ENCODE measurements at regions not wholly inside any gene's neighbourhood (a gene's known extent, or its start where the extent isn't known, plus 50 kb on each side); places are given as distances from the start of the nearest gene placed in this dataset.
A peak's percentile ranks its signal among the peaks of the same experiment; 100 is the strongest.

DNA sequence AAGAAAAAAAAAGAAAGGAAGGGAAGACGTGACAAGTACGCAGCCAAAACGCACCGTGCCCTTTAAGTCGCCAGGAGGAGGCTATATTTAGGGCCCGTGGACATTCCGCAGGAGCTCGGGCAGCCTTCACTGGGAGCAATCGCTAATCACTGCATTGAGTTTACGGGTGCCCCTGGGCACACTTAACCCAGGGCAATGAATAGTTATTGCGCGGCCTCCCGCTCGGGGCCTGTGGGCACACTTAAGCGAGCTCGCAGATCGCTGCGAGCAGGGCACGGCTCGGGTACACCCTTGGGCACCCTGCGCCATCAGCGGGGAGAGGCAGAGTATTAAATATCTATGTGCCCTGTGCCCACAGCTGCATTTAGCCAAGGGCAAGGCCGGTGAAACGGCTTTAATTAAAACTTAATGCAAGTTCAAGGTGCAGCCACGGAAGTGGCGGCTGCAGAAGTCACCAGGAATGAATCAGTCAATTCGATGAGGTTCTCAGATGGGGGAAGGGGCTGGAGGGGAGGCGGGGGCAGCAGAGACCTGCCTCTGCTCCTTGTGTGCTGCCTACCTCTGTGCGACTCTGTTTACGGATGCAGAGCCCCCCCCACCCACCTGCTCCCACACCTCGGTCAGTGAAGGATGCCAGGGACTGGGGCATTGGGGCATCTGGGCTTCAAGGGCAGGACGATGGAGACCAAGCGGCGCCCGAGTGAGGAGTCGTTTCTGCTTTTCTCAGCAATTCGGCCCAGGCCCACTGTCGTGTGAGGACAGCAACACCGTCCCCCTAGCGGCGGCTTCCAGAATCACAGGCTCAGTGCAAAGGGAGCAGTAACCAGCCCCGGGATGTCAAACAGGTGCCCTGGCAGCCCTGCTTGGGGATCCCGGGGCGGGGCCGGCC, 51.8 kb upstream of the TARDBP start:
- H4K20me1 ChIP-seq (ENCODE audit: control insufficient read depth, insufficient read depth): no peaks in the 10 kb centered on the region
- H3K27me3 ChIP-seq (replicated peaks in 1 of 2; ENCODE audit: control insufficient read depth in 2 of 2, insufficient read depth in 2 of 2, low read length in 1 of 2): no peaks in the 10 kb centered on the region; a peak in 1 of 4 replicates
- DNase-seq (ENCODE audit: low read depth, low spot score): no peak
- no peak overlapping the region for H3K4me3 ChIP-seq
- peak; percentile 18 for FAIRE-seq
- H3K4me1 ChIP-seq (ENCODE audit: control insufficient read depth, insufficient read depth, low read length): peaks cover 31% of the 10 kb centered on the region
- in situ Hi-C loops (cut with MboI): no loop called here
- RAD21 ChIA-PET (ENCODE audit: unreplicated experiment): interaction anchor here (0.5 kb wide), 1 partner anchor 566 kb away, joined by 3 read pairs; no protein-coding TSS in a partner anchor
- BruUV-seq (replicated peaks): no TSS peak
- no peak overlapping the region for H3K27ac ChIP-seq (ENCODE audit: control insufficient read depth, insufficient read depth)
- WGBS (ENCODE audit: insufficient coverage, insufficient replicate concordance, low lambda C conversion rate, missing lambda C conversion rate): 49% methylated on average over 45 of the region's 45 CpGs
- intact Hi-C loops (cut with micrococcal nuclease; ENCODE audit: unreplicated experiment): loop anchor here (10.0 kb wide), 1 partner anchor 446 kb away; no protein-coding TSS in a partner anchor
- peak overlapping the region; percentile 66 for H3K4me2 ChIP-seq (ENCODE audit: control insufficient read depth, insufficient read depth)
- POLR2A ChIA-PET: interaction anchor here (0.5 kb wide), 1 partner anchor 458 kb away, joined by 3 read pairs; no protein-coding TSS in a partner anchor
- ATAC-seq: peak; percentile 73
- no peaks in the 10 kb centered on the region for H3K79me2 ChIP-seq (ENCODE audit: control insufficient read depth, insufficient read depth, low read length)
- no peak overlapping the region for H3K9ac ChIP-seq (ENCODE audit: control insufficient read depth, insufficient read depth, low read length)
- CTCF ChIA-PET: interaction anchor here (0.6 to 3.1 kb wide), 6 partner anchors 20 to 1563 kb away, joined by 3 to 16 read pairs (median 4); partner anchors contain the start of gene TARDBP
- H3K36me3 ChIP-seq (ENCODE audit: control insufficient read depth in 2 of 2, insufficient read depth in 2 of 2, low read length in 1 of 2): no peaks in the 10 kb centered on the region
- peak overlapping the region; percentile 56 for H2AFZ ChIP-seq (ENCODE audit: control insufficient read depth, low read depth, low read length)
- no peaks in the 10 kb centered on the region for H3K9me3 ChIP-seq (replicated peaks; ENCODE audit: control insufficient read depth, insufficient read depth, low read length)
- SMC1A ChIA-PET (ENCODE audit: uncharacterized antibody, unreplicated experiment): interaction anchor here (0.9 to 1.0 kb wide), 2 partner anchors 15 to 32 kb away, joined by 3 read pairs; no protein-coding TSS in a partner anchor
- TF ChIP-seq IKZF1 (conservative IDR thresholded peaks at IDR 0.05) (0 out of 2 replicates have a peak, but pooled peaks have one; percentile 16), ETV6 (conservative IDR thresholded peaks at IDR 0.05 in 1 of 2, IDR thresholded peaks at IDR 0.05 in 1 of 2; ENCODE audit: borderline replicate concordance in 1 of 2, low read depth in 1 of 2) (no peak), YY1 (IDR thresholded peaks at IDR 0.05; ENCODE audit: low read depth, low read length) (0 out of 2 replicates have a peak, but pooled peaks have one; percentile 43), ZBTB33 (IDR thresholded peaks at IDR 0.05) (no peak), RAD21 (IDR thresholded peaks at IDR 0.05; ENCODE audit: insufficient read depth, low read depth, low read length) (peak; percentile 64), RELA (IDR thresholded peaks at IDR 0.05; ENCODE audit: borderline replicate concordance, partially characterized antibody) (no peak), RFX5 (IDR thresholded peaks at IDR 0.05; ENCODE audit: low read depth, low read length) (no peak), ZBTB40 (IDR thresholded peaks at IDR 0.05; ENCODE audit: borderline replicate concordance) (no peak), BHLHE40 (IDR thresholded peaks at IDR 0.05; ENCODE audit: borderline replicate concordance in 1 of 2, low read depth in 2 of 2, low read length in 1 of 2) (peak; percentile 27 to 34; a peak in 1 of 4 replicates), JUNB (IDR thresholded peaks at IDR 0.05) (no peak), SMAD5 (IDR thresholded peaks at IDR 0.05; ENCODE audit: low read depth) (no peak)
- TF ChIP-seq, protein P1, sequence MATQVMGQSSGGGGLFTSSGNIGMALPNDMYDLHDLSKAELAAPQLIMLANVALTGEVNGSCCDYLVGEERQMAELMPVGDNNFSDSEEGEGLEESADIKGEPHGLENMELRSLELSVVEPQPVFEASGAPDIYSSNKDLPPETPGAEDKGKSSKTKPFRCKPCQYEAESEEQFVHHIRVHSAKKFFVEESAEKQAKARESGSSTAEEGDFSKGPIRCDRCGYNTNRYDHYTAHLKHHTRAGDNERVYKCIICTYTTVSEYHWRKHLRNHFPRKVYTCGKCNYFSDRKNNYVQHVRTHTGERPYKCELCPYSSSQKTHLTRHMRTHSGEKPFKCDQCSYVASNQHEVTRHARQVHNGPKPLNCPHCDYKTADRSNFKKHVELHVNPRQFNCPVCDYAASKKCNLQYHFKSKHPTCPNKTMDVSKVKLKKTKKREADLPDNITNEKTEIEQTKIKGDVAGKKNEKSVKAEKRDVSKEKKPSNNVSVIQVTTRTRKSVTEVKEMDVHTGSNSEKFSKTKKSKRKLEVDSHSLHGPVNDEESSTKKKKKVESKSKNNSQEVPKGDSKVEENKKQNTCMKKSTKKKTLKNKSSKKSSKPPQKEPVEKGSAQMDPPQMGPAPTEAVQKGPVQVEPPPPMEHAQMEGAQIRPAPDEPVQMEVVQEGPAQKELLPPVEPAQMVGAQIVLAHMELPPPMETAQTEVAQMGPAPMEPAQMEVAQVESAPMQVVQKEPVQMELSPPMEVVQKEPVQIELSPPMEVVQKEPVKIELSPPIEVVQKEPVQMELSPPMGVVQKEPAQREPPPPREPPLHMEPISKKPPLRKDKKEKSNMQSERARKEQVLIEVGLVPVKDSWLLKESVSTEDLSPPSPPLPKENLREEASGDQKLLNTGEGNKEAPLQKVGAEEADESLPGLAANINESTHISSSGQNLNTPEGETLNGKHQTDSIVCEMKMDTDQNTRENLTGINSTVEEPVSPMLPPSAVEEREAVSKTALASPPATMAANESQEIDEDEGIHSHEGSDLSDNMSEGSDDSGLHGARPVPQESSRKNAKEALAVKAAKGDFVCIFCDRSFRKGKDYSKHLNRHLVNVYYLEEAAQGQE (IDR thresholded peaks at IDR 0.05; ENCODE audit: low read depth, low read length): no peak

Measured in GM12878 (cell line).